ENCODE measurements at regions not wholly inside any gene's neighbourhood (a gene's known extent, or its start where the extent isn't known, plus 50 kb on each side); places are given as distances from the start of the nearest gene placed in this dataset.
A peak's percentile ranks its signal among the peaks of the same experiment; 100 is the strongest.

- DNase-seq (ENCODE audit: low spot score), result no peak
Measured at GRCh38 chr6:40796260-40797221, 209.4 kb upstream of the LRFN2 start.

- no peak for DNase-seq (ENCODE audit: low spot score)
Measured at GRCh38 chr6:40794586-40794985, 207.4 kb upstream of the LRFN2 start.

DNA sequence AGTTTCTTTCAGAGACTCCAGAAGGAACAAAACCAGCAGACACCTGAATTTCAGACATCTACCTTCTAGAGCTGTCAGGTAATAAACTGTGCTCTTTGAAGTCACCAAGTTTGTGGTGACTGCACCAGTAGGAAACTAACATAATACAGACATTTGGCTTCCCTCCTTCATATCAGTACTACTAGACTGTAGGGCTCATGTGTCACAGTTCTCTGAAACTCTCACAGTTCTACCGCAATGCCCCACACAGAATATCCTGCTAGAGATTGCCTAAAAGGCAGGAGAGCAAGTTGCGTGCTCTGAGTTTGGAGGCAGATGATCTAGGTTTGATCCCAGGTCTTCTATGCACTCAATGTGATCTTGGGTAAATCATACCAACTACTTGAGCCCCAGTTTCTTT lies 205.0 kb upstream of the LRFN2 start:
- no peak for DNase-seq (ENCODE audit: low spot score)

DNA sequence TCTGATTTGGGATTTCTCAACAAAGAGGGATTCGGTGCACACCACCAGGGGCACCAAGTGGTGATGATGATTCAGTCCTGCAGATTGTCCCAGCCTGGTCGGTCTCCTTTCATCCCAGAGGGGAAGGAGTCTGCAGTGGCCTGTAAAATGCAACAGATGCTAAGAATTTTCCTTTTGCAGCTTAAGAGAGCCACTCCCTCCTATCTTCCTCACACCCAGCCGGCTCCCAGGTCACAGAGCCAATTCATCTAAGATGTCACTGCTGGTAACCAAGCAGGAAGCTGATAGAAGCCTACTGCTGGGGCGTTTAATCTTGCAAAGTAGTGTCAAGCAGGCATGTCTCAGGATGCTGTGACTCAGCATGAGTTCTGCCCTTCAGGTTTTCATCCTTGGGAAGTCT lies 203.8 kb upstream of the LRFN2 start:
- DNase-seq (ENCODE audit: low spot score), result no peak

DNA sequence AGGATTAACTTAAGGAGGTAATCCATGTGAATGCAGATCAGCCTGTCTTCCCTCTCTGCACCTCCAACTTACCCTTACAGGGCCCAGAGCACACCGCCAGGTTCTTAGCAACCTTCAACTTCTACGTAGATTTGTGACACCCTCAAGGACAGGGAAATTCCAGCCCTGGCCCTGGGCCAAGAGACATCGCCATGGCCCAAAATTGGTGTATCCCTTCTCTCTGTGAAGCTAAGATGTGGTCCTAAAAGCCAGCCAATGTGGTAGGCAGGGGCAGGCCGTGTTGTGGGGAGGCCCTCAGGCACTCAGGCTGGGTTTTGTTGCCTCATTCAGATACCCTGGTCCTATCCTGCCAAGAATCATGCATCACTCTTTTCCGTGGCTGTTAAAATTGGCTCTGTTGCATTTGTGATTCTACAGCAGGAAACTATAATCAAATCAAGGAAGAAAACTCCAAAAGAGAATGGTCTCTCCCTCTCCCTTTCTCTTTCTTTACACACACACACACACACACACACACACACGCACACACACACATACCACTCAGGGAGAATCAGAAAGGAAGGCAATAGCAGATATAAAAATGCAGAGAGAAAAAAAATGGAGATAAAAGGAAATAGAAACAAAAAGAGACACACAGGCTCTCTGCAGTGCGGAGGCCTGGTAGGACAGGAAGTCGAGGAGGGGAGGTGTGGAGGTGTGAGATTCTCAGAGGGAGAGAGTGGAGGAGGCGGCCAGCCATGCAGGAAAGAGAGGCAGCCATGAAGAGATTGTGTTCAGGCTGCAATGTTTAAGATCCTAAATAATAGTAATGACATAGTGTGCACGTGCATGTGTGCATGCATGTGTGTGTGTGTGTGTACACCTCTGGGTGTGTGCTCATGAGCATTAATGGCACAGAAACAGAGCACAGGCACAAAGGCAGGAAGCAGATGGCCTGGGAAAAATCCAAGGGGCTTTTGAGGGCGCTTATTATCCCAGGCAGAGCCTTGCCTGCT lies 201.8 kb upstream of the LRFN2 start:
- DNase-seq (ENCODE audit: low spot score), result peak; percentile 24

- no peak for DNase-seq (ENCODE audit: low spot score)
Measured at GRCh38 chr6:40782355-40782754, 195.2 kb upstream of the LRFN2 start.

GRCh38 chr6:40780637-40781036 lies 193.5 kb upstream of the LRFN2 start:
- DNase-seq (ENCODE audit: low spot score), result no peak

DNA sequence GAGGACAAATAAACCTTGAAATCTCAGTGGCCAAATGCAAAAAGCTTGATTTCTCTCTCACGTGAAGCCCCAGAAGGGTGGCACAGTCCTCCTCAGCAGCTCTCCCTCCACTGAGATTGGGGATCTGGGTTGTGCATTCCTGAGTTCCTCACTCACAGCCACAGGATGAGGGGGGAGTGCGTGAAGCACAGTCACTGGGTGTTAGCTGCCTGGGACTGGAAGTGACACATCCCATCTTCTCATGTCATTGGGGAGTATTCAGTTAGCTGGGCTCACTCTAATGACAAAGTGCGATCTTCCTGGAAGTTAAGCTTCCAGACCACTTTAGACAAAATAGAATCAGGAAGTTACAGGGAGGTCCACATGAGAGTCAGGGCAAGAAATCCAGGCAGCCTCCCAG lies 192.2 kb upstream of the LRFN2 start:
- DNase-seq (ENCODE audit: low spot score), result no peak

- no peak for DNase-seq (ENCODE audit: low spot score)
Measured at GRCh38 chr6:40778918-40779317, 191.8 kb upstream of the LRFN2 start.

DNA sequence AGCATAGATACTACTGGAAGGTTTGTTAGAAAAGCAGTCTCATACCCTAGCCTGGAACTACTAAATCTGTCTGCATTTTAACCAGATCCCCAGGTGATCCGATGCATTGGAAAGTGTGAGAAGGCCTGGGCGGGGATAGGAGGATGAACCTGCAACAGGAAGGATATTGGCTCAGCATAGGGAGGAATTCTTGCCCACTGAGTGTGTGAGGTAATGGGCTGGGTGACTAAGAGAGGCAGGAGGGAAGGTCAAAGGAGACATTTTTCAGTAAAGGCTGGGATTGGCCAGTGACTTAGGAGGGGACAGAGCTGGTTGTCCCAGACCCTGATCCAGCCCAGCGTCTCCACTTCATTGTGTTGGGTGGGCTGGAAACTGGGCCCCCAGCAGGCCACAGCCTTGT lies 191.0 kb upstream of the LRFN2 start:
- DNase-seq (ENCODE audit: low spot score), result no peak

DNA sequence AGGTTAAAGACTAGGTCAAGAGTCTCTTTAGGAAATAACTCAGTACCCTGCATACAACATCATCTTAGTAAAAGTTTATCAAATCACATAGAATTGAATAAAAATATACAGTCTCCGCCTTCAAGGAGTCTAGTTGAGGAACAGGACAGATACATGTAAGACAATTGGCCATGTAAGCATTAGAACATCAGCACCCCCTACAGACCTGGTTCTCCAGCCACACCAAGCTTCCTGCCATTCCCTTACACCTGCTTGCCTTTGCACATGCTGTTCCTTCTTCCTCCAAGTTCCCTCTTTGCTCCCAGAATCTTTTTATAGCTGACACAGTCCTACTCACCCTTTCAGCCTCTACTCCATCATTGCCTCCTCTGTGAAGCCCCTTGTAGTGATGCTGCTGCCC lies 187.8 kb upstream of the LRFN2 start:
- no peak for DNase-seq (ENCODE audit: low spot score)

GRCh38 chr6:40770794-40771193 lies 183.6 kb upstream of the LRFN2 start:
- no peak for DNase-seq (ENCODE audit: low spot score)

DNA sequence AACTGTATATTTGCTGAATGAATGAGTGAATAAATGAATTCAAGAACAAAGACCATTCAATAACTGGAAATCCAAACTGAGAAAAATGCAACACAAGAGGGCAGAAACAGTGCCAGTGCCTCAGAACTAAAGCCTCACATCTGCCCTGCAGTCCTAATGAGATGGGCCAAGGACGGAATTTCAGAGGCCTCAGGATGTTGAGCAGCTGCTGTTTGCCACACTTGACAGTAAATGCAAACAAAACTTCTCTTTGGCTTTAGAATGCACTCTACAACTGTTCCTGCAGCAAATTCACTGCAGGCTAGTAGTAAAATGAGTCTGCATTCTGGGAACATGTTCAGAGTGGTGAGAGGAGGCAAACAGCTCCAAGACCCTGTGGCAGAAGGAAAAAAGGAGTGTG lies 177.6 kb upstream of the LRFN2 start:
- no peak for DNase-seq (ENCODE audit: low spot score)

DNA sequence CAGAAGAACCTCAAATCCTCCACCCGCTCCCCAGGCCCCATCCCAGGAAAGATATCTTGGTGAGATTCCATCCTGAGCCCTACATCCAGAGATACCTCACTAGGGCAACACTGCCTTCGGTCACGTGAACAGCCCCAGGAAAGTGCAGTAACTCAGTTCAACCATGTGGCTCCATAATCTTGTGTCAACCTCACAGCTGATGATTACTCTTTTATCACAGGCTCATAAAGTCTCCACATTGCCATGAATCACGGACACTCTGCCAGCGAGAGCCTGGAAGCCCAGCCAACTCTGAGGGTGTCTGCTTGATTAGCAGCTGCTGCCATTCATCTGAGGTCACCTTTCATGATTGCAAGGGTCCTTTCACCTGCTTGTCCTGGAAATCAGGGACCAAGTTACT lies 175.8 kb upstream of the LRFN2 start:
- DNase-seq (ENCODE audit: low spot score), result no peak

GRCh38 chr6:40760887-40761286 lies 173.7 kb upstream of the LRFN2 start:
- no peak for DNase-seq (ENCODE audit: low spot score)

DNA sequence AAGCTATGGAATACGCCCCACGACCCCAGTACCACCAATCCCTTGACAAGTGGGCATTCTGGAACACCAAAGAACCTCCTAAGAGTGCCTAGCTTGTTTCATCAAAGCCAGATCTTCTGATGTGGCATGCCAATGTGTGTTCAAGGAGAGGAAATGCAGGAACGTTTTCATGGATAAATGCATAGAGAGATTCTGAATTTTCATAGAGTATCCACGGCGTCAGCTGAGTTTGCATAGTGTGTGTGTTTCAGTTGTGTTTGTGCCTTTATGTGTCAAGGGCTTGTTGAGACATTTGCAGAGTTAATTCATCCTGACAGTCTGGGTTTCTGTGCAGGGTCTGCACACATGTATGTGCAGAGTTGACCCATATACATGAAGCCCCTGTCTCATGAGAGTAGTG lies 172.7 kb upstream of the LRFN2 start:
- no peak for DNase-seq (ENCODE audit: low spot score)

- DNase-seq (ENCODE audit: low spot score), result no peak
Measured at GRCh38 chr6:40759264-40759663, 172.1 kb upstream of the LRFN2 start.

GRCh38 chr6:40755749-40756452 lies 168.7 kb upstream of the LRFN2 start:
- DNase-seq (ENCODE audit: low spot score), result no peak

- DNase-seq (ENCODE audit: low spot score), result peak; percentile 5
Measured at GRCh38 chr6:40755046-40755681, 168.0 kb upstream of the LRFN2 start.

- no peak for DNase-seq (ENCODE audit: low spot score)
Measured at GRCh38 chr6:40754461-40755045, 167.4 kb upstream of the LRFN2 start.

Data from Ammon's horn (tissue), 1 donor.